GM12872 (cell line): ENCODE measurements at regions not wholly inside any gene's neighbourhood (a gene's known extent, or its start where the extent isn't known, plus 50 kb on each side); places are given as distances from the start of the nearest gene placed in this dataset.

Experiments
- TF ChIP-seq, protein P1 (sequence below): IDR thresholded peaks from 3 replicates; pipeline ENCODE4 v1.5.1; 2011; ENCODE audit warnings: low read depth, mild to moderate bottlenecking, low read length, moderate library complexity; ENCODE audit not compliant: insufficient read depth

GRCh38 chr14:40903709-40904108 is 703.0 kb upstream of the LRFN5 start:
- TF ChIP-seq, protein P1, sequence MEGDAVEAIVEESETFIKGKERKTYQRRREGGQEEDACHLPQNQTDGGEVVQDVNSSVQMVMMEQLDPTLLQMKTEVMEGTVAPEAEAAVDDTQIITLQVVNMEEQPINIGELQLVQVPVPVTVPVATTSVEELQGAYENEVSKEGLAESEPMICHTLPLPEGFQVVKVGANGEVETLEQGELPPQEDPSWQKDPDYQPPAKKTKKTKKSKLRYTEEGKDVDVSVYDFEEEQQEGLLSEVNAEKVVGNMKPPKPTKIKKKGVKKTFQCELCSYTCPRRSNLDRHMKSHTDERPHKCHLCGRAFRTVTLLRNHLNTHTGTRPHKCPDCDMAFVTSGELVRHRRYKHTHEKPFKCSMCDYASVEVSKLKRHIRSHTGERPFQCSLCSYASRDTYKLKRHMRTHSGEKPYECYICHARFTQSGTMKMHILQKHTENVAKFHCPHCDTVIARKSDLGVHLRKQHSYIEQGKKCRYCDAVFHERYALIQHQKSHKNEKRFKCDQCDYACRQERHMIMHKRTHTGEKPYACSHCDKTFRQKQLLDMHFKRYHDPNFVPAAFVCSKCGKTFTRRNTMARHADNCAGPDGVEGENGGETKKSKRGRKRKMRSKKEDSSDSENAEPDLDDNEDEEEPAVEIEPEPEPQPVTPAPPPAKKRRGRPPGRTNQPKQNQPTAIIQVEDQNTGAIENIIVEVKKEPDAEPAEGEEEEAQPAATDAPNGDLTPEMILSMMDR: no peak

GRCh38 chr14:40899435-40899834 is 707.2 kb upstream of the LRFN5 start:
- TF ChIP-seq, protein P1: no peak

DNA sequence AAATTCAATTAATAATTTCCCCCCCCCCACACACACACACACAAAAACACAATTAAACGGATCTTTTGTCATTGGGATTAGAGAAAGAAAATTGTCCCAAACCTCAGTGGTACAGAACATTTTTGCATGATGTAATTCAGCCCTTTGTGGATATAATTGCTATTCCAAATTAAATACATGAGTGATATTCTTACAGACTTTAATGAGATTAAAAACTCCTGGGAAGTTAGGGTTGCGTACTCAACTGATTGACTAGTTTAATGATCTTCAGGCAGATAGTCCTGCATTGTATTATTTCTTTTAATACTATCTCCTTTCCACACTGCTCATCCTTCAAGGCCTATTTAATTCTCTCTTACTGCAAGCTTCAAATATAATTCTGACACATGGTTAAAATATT is 711.8 kb upstream of the LRFN5 start:
- TF ChIP-seq, protein P1: no peak

DNA sequence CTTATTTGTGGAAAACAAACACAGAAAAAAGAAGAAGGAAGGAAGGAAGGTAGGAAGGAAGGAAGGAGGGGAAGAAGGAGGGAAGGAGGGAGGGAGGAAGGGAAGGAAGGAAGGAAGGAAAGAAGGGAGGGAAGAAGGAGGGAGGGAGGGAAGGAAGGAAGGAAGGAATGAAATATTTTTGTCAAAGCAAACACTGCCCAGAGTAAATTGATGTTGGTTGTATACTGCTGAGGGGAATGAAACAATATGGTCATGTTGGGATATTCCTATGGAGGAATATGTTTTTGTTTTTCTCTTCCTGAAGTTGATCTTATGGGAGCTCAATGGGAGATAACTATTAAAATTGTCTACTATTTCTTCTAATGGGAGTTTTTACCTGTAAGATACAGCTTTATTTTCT is 717.5 kb upstream of the LRFN5 start:
- TF ChIP-seq, protein P1: no peak

- TF ChIP-seq, protein P1: no peak
Measured at GRCh38 chr14:40887912-40888311, 718.8 kb upstream of the LRFN5 start.

DNA sequence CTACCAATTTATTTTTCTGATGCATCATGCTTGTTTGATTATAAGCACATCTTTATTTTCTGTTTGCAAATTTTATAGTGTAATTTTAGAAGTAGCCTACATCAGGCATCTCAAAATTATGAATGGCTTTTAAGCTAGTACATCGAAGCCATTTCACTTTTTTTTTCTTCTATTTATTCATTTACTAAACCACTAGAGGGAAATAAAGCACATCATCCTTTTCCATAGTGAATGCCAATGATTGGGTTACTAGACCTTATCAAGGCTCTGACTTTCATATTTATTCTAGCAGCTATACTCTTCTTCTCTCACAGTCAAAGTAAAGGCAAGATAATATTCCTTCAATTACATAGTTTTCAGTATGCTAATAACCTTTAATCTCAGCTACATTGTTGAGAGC is 736.4 kb upstream of the LRFN5 start:
- TF ChIP-seq, protein P1: no peak

DNA sequence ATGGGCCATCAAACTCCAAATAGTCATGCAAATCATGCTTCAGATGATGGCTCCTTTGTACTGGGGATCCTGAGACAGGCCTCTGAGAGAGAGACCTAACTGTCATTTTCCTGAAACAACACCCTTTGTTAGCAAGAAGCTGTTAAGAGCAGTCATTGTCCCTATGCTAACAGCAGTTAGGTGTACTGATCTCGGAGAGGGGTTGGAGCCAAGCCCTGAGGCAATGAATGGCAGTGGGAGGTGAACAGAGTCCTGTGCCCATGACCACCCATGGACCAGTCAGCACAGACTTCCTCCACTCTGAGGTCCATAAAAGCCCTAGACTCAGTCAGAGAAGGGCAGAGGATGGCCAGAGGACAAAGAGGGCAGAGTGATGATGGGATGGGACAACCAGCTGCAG is 747.6 kb upstream of the LRFN5 start:
- TF ChIP-seq, protein P1: no peak

- TF ChIP-seq, protein P1: no peak
Measured at GRCh38 chr14:40855343-40855742, 751.3 kb upstream of the LRFN5 start.
